IPS-18a (cell line): ENCODE measurements at regions not wholly inside any gene's neighbourhood (a gene's known extent, or its start where the extent isn't known, plus 50 kb on each side); places are given as distances from the start of the nearest gene placed in this dataset.

Source experiments
- H3K27ac ChIP-seq: one replicate; pipeline ENCODE4 v1.5.1; 2013; ENCODE audit warnings: low read length
- H3K27me3 ChIP-seq: one replicate; pipeline ENCODE4 v1.6.1; 2013; ENCODE audit warnings: mild to moderate bottlenecking, low read length; ENCODE audit not compliant: control insufficient read depth, insufficient read depth
- H3K36me3 ChIP-seq: one replicate; pipeline ENCODE4 v1.6.1; 2013; ENCODE audit warnings: low read depth, low read length; ENCODE audit not compliant: control insufficient read depth
- H3K4me1 ChIP-seq: one replicate; pipeline ENCODE4 v1.6.1; 2013; ENCODE audit warnings: low read depth, low read length; ENCODE audit not compliant: control insufficient read depth
- H3K4me3 ChIP-seq: one replicate; pipeline ENCODE4 v1.5.1; 2013; ENCODE audit warnings: low read length
- H3K9ac ChIP-seq: one replicate; pipeline ENCODE4 v1.6.1; 2013; ENCODE audit warnings: mild to moderate bottlenecking, low read length, moderate library complexity
- H3K9me3 ChIP-seq: one replicate; pipeline ENCODE4 v1.6.1; 2013; ENCODE audit warnings: low read depth, low read length; ENCODE audit not compliant: control insufficient read depth

- Histone ChIP-seq H3K9ac (no peak overlapping the region), H3K27ac (peak overlapping the region; percentile 39), H3K9me3 (no peaks in the 10 kb centered on the region), H3K36me3 (no peaks in the 10 kb centered on the region), H3K4me3 (no peak overlapping the region), H3K27me3 (no peaks in the 10 kb centered on the region), H3K4me1 (peaks cover 16% of the 10 kb centered on the region)
Observed at GRCh38 chr3:27584874-27585273, 100.7 kb upstream of the SLC4A7 start.

- Histone ChIP-seq H3K9me3 (no peaks in the 10 kb centered on the region), H3K4me1 (peaks cover 10% of the 10 kb centered on the region), H3K27ac (no peak overlapping the region), H3K9ac (no peak overlapping the region), H3K36me3 (no peaks in the 10 kb centered on the region), H3K27me3 (no peaks in the 10 kb centered on the region), H3K4me3 (no peak overlapping the region)
Observed at GRCh38 chr3:27581852-27582251, 97.7 kb upstream of the SLC4A7 start.

DNA sequence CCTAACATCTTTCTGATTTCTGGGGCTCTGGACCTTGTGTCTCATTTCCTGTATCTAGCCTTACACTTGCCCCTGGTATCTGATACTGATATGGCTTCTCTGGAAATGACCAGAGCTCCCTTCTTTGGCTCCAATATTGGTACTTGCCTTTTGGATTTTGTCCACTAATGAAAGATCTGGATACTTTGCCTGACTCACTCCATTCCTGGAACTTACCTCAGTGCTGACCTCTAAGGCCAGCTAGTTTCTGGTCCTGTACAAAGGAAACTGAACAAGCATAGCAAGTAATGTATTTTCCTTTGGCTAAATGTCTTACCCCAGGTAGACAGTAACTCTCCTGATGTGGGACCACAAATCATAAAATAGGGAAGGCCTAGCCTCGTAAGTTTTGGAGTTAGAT, 93.8 kb upstream of the SLC4A7 start:
- H3K27ac ChIP-seq, result no peak overlapping the region
- H3K4me1 ChIP-seq, result no peaks in the 10 kb centered on the region
- H3K9ac ChIP-seq, result no peak overlapping the region
- H3K36me3 ChIP-seq, result no peaks in the 10 kb centered on the region
- H3K9me3 ChIP-seq, result no peaks in the 10 kb centered on the region
- H3K27me3 ChIP-seq, result no peaks in the 10 kb centered on the region
- H3K4me3 ChIP-seq, result no peak overlapping the region

DNA sequence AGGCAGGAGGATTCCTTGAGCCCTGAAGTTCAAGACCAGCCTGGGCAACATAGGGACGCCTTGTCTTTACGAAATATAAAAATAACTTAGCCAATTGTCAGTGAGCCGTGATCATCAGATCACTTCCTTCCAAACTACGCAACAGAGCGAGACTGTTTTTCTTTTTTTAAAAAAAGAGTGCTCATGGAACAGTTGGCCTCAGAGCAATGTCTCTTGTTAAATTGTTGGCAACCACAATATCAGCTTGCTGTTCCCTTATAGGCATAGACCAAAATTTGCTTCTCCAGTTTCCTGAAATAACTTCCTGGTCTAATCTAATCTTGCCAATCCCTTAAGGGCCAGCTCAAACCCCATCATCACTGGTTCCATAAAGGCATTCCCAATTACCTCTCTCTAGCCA, 93.3 kb upstream of the SLC4A7 start:
- no peaks in the 10 kb centered on the region for H3K27me3 ChIP-seq
- no peak overlapping the region for H3K4me3 ChIP-seq
- no peaks in the 10 kb centered on the region for H3K36me3 ChIP-seq
- H3K4me1 ChIP-seq, result no peaks in the 10 kb centered on the region
- H3K27ac ChIP-seq, result no peak overlapping the region
- H3K9ac ChIP-seq, result no peak overlapping the region
- no peaks in the 10 kb centered on the region for H3K9me3 ChIP-seq

GRCh38 chr3:27576171-27576570, 92.0 kb upstream of the SLC4A7 start:
- no peaks in the 10 kb centered on the region for H3K27me3 ChIP-seq
- no peak overlapping the region for H3K9ac ChIP-seq
- H3K4me1 ChIP-seq, result no peaks in the 10 kb centered on the region
- H3K4me3 ChIP-seq, result no peak overlapping the region
- H3K27ac ChIP-seq, result no peak overlapping the region
- H3K9me3 ChIP-seq, result no peaks in the 10 kb centered on the region
- no peaks in the 10 kb centered on the region for H3K36me3 ChIP-seq

- Histone ChIP-seq H3K9ac (no peak overlapping the region), H3K36me3 (no peaks in the 10 kb centered on the region), H3K27ac (no peak overlapping the region), H3K4me1 (no peaks in the 10 kb centered on the region), H3K9me3 (no peaks in the 10 kb centered on the region), H3K4me3 (no peak overlapping the region), H3K27me3 (no peaks in the 10 kb centered on the region)
Observed at GRCh38 chr3:27575499-27575898, 91.3 kb upstream of the SLC4A7 start.

GRCh38 chr3:27574438-27574795, 90.2 kb upstream of the SLC4A7 start:
- Histone ChIP-seq H3K4me1 (no peaks in the 10 kb centered on the region), H3K27me3 (no peaks in the 10 kb centered on the region), H3K9me3 (no peaks in the 10 kb centered on the region), H3K27ac (no peak overlapping the region), H3K4me3 (no peak overlapping the region), H3K9ac (no peak overlapping the region), H3K36me3 (no peaks in the 10 kb centered on the region)

DNA sequence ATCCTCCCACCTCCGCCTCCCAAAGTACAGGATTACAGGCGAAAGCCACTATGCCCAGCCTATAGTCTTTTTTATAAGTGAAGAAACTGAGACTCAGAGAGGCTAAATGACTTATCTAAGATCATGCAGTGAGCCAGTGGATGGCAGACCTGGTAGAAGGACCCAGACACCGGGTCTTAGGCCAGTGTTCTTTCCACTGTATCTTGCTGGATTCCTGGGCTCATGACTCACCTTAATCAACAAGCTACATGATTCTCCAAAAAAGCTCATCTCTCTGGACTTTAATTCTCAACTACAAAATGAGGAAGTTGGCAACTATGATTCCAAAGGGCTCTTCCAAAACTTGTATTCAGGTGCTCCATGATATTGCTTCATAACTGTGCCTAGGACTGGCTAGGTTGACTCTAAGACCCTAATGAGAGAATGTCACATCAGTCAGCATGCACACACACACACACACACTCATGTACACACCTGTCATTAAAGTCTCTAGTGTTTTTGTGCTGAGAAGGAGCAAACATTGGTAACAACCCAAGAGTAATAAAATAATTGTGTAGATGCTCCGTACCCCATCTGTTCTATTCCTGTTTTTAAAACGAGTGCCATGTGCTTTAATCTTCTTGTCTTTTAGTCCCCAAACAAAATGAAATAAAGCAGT, 89.7 kb upstream of the SLC4A7 start:
- no peaks in the 10 kb centered on the region for H3K27me3 ChIP-seq

DNA sequence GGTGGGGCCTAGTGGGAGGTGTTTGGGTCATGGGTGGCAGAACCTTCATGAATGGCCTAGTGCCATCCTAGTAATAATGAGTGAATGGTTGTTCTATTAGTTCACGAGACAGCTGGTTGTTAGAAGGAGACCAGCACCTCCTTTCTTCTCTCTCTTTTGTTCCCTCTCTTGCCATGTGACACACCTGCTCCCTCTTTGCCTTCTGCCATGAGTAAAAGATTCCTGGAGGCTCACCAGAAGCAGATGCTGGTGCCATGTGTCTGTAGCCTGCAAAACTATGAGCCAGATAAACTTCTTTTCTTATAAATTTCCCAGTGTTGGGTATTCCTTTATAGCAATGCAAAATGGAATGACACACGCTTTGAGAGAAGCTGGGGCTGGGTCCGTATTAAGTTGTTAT, 89.0 kb upstream of the SLC4A7 start:
- no peaks in the 10 kb centered on the region for H3K9me3 ChIP-seq
- no peak overlapping the region for H3K4me3 ChIP-seq
- no peaks in the 10 kb centered on the region for H3K4me1 ChIP-seq
- no peak overlapping the region for H3K9ac ChIP-seq
- H3K36me3 ChIP-seq, result no peaks in the 10 kb centered on the region
- H3K27me3 ChIP-seq, result no peaks in the 10 kb centered on the region
- H3K27ac ChIP-seq, result no peak overlapping the region

More for the DNA sequence above, 89.7 kb upstream of the SLC4A7 start:
- Histone ChIP-seq H3K4me3 (no peak overlapping the region), H3K36me3 (no peaks in the 10 kb centered on the region), H3K9me3 (no peaks in the 10 kb centered on the region), H3K9ac (no peak overlapping the region), H3K4me1 (no peaks in the 10 kb centered on the region), H3K27ac (no peak overlapping the region)

GRCh38 chr3:27571345-27571744, 87.2 kb upstream of the SLC4A7 start:
- no peaks in the 10 kb centered on the region for H3K9me3 ChIP-seq
- H3K36me3 ChIP-seq, result no peaks in the 10 kb centered on the region
- H3K4me1 ChIP-seq, result no peaks in the 10 kb centered on the region
- H3K27ac ChIP-seq, result no peak overlapping the region
- H3K9ac ChIP-seq, result no peak overlapping the region
- H3K4me3 ChIP-seq, result no peak overlapping the region
- H3K27me3 ChIP-seq, result no peaks in the 10 kb centered on the region

GRCh38 chr3:27570421-27571106, 86.4 kb upstream of the SLC4A7 start:
- H3K4me3 ChIP-seq, result no peak overlapping the region
- H3K4me1 ChIP-seq, result no peaks in the 10 kb centered on the region
- H3K27me3 ChIP-seq, result no peaks in the 10 kb centered on the region
- no peak overlapping the region for H3K9ac ChIP-seq
- no peaks in the 10 kb centered on the region for H3K36me3 ChIP-seq
- H3K27ac ChIP-seq, result no peak overlapping the region
- H3K9me3 ChIP-seq, result no peaks in the 10 kb centered on the region

- Histone ChIP-seq H3K27ac (no peak overlapping the region), H3K4me1 (no peaks in the 10 kb centered on the region), H3K27me3 (no peaks in the 10 kb centered on the region), H3K9me3 (no peaks in the 10 kb centered on the region), H3K36me3 (no peaks in the 10 kb centered on the region), H3K4me3 (no peak overlapping the region), H3K9ac (no peak overlapping the region)
Observed at GRCh38 chr3:27568393-27568792, 84.2 kb upstream of the SLC4A7 start.
